GM23338 (cell line): ENCODE measurements at regions not wholly inside any gene's neighbourhood (a gene's known extent, or its start where the extent isn't known, plus 50 kb on each side); places are given as distances from the start of the nearest gene placed in this dataset.

Experiments used
- ATAC-seq: fragments of 200-7000 bp; cut with Tn5 transposase; 3 replicates; pipeline ENCODE4 v1.9.1; 2020
- DNase-seq: peaks from one replicate; pipeline ENCODE4 v3.0.0-alpha.2; 2015; ENCODE audit warnings: low spot score
- H2AFZ ChIP-seq: fragments of 200-600 bp; sonication (generic); 2 replicates; pipeline ENCODE4 v1.8.0; 2016; ENCODE audit warnings: antibody characterized with exemption, mild to moderate bottlenecking, moderate library complexity
- H3F3A ChIP-seq: fragments of 200-600 bp; sonication (generic); replicated peaks from 2 replicates; pipeline ENCODE4 v1.8.0; 2017; ENCODE audit warnings: antibody characterized with exemption, mixed run types, low read depth
- H3K27ac ChIP-seq: fragments of 200-600 bp; sonication (generic); 2 replicates; pipeline ENCODE4 v1.6.1; 2016; ENCODE audit warnings: low read depth
- H3K27me3 ChIP-seq: fragments of 200-600 bp; sonication (generic); 2 replicates; pipeline ENCODE4 v1.8.0; 2016; ENCODE audit warnings: mild to moderate bottlenecking, mixed run types, moderate library complexity; ENCODE audit not compliant: insufficient read depth
- H3K36me3 ChIP-seq: fragments of 200-600 bp; sonication (generic); 2 replicates; pipeline ENCODE4 v1.8.0; 2016; ENCODE audit warnings: mild to moderate bottlenecking; ENCODE audit not compliant: insufficient read depth
- H3K4me1 ChIP-seq: fragments of 200-600 bp; sonication (generic); 2 replicates; pipeline ENCODE4 v1.8.0; 2016; ENCODE audit warnings: mild to moderate bottlenecking, moderate library complexity; ENCODE audit not compliant: insufficient read depth
- H3K4me2 ChIP-seq: fragments of 200-600 bp; sonication (generic); 2 replicates; pipeline ENCODE4 v1.7.1; 2017; ENCODE audit warnings: mixed run types
- H3K4me3 ChIP-seq: fragments of 200-600 bp; sonication (generic); 2 replicates; pipeline ENCODE4 v1.6.1; 2016; ENCODE audit warnings: mixed run types
- H3K79me2 ChIP-seq: fragments of 200-600 bp; sonication (generic); replicated peaks from 2 replicates; pipeline ENCODE4 v1.8.0; 2017; ENCODE audit warnings: mild to moderate bottlenecking; ENCODE audit not compliant: insufficient read depth
- H3K9me2 ChIP-seq: fragments of 200-600 bp; sonication (generic); 2 replicates; pipeline ENCODE4 v1.8.0; 2017; ENCODE audit not compliant: insufficient read depth
- H4K20me1 ChIP-seq: fragments of 200-600 bp; sonication (generic); replicated peaks from 2 replicates; pipeline ENCODE4 v1.8.0; 2017; ENCODE audit warnings: mild to moderate bottlenecking; ENCODE audit not compliant: insufficient read depth
- H3K27ac Mint-ChIP-seq: 2 replicates; pipeline ENCODE4 v1.8.0; 2020; ENCODE audit warnings: inconsistent platforms, mild to moderate bottlenecking, moderate library complexity, mixed read lengths
- H3K27me3 Mint-ChIP-seq: 3 replicates; pipeline ENCODE4 v1.8.0; 2022; ENCODE audit warnings: low read depth, mild to moderate bottlenecking, moderate library complexity, mixed read lengths, inconsistent platforms; ENCODE audit not compliant: insufficient read depth, poor library complexity
- H3K36me3 Mint-ChIP-seq: 3 replicates; pipeline ENCODE4 v1.8.0; 2021; ENCODE audit warnings: low read depth, mild to moderate bottlenecking, inconsistent platforms, moderate library complexity, mixed read lengths
- H3K4me1 Mint-ChIP-seq: 3 replicates; pipeline ENCODE4 v1.8.0; 2020; ENCODE audit warnings: mild to moderate bottlenecking, inconsistent platforms, mixed read lengths
- H3K4me3 Mint-ChIP-seq: 3 replicates; pipeline ENCODE4 v1.8.0; 2021; ENCODE audit warnings: moderate library complexity, mild to moderate bottlenecking, inconsistent platforms, mixed read lengths
- H3K9me3 Mint-ChIP-seq: 3 replicates; pipeline ENCODE4 v1.8.0; 2020; ENCODE audit warnings: moderate library complexity, mild to moderate bottlenecking, inconsistent platforms, mixed read lengths
- ETS1 ChIP-seq: IDR thresholded peaks from 2 replicates; pipeline ENCODE4 v1.6.1; 2016; ENCODE audit warnings: antibody characterized with exemption
- EZH2 ChIP-seq: fragments of 200-600 bp; sonication (generic); IDR thresholded peaks from one replicate; pipeline ENCODE4 v1.8.0; 2017; ENCODE audit warnings: antibody characterized with exemption, mild to moderate bottlenecking, low read depth; ENCODE audit not compliant: unreplicated experiment
- JUNB ChIP-seq: IDR thresholded peaks from one replicate; pipeline ENCODE4 v1.6.1; 2016; ENCODE audit warnings: antibody characterized with exemption; ENCODE audit not compliant: unreplicated experiment
- POLR2AphosphoS5 ChIP-seq: IDR thresholded peaks from 2 replicates; pipeline ENCODE4 v1.6.1; 2016; ENCODE audit warnings: antibody characterized with exemption, low read depth
- STAT1 ChIP-seq: IDR thresholded peaks from one replicate; pipeline ENCODE4 v1.6.1; 2016; ENCODE audit warnings: antibody characterized with exemption; ENCODE audit not compliant: unreplicated experiment
- TF ChIP-seq, protein P1 (sequence below), 2 experiments: fragments of 200-600 bp in 1 of 2; sonication (generic) in 1 of 2; conservative IDR thresholded peaks; 2 replicates each; pipeline versions ENCODE4 v1.5.1 to v1.6.1; 2016 to 2017; ENCODE audit warnings: antibody characterized with exemption in 2 of 2, low read depth in 2 of 2, mild to moderate bottlenecking in 2 of 2, moderate library complexity in 1 of 2
- TF ChIP-seq, protein P2 (sequence below): IDR thresholded peaks from one replicate; pipeline ENCODE4 v1.6.1; 2018; ENCODE audit warnings: antibody characterized with exemption; ENCODE audit not compliant: unreplicated experiment
- TF ChIP-seq, protein P3 (sequence below): fragments of 250-450 bp; sonication (Bioruptor Pico); IDR thresholded peaks from 2 replicates; pipeline ENCODE4 v1.5.0; 2020; ENCODE audit warnings: mild to moderate bottlenecking, moderate library complexity

- Histone ChIP-seq H3K36me3 (no peaks in the 10 kb centered on the region), H3K4me1 (no peaks in the 10 kb centered on the region), H3K4me2 (no peak overlapping the region), H3F3A (no peaks in the 10 kb centered on the region), H3K27ac (no peak overlapping the region), H3K9me2 (no peaks in the 10 kb centered on the region; the same call in 1 of the 2 replicates), H3K4me3 (no peak overlapping the region), H4K20me1 (no peaks in the 10 kb centered on the region), H3K79me2 (no peaks in the 10 kb centered on the region), H2AFZ (no peak overlapping the region), H3K27me3 (no peaks in the 10 kb centered on the region)
- no peaks in the 10 kb centered on the region for H3K27me3 Mint-ChIP-seq
- peaks cover 18% of the 10 kb centered on the region for H3K9me3 Mint-ChIP-seq
- H3K4me1 Mint-ChIP-seq: no peaks in the 10 kb centered on the region
- H3K36me3 Mint-ChIP-seq: peaks cover 14% of the 10 kb centered on the region; the same call in 2 of the 3 replicates
- H3K27ac Mint-ChIP-seq: no peak overlapping the region
- TF ChIP-seq, protein P1, sequence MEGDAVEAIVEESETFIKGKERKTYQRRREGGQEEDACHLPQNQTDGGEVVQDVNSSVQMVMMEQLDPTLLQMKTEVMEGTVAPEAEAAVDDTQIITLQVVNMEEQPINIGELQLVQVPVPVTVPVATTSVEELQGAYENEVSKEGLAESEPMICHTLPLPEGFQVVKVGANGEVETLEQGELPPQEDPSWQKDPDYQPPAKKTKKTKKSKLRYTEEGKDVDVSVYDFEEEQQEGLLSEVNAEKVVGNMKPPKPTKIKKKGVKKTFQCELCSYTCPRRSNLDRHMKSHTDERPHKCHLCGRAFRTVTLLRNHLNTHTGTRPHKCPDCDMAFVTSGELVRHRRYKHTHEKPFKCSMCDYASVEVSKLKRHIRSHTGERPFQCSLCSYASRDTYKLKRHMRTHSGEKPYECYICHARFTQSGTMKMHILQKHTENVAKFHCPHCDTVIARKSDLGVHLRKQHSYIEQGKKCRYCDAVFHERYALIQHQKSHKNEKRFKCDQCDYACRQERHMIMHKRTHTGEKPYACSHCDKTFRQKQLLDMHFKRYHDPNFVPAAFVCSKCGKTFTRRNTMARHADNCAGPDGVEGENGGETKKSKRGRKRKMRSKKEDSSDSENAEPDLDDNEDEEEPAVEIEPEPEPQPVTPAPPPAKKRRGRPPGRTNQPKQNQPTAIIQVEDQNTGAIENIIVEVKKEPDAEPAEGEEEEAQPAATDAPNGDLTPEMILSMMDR (conservative IDR thresholded peaks at IDR 0.05; ENCODE audit: low read depth in 2 of 2): no peak
- TF ChIP-seq ETS1: no peak
- TF ChIP-seq, protein P2, sequence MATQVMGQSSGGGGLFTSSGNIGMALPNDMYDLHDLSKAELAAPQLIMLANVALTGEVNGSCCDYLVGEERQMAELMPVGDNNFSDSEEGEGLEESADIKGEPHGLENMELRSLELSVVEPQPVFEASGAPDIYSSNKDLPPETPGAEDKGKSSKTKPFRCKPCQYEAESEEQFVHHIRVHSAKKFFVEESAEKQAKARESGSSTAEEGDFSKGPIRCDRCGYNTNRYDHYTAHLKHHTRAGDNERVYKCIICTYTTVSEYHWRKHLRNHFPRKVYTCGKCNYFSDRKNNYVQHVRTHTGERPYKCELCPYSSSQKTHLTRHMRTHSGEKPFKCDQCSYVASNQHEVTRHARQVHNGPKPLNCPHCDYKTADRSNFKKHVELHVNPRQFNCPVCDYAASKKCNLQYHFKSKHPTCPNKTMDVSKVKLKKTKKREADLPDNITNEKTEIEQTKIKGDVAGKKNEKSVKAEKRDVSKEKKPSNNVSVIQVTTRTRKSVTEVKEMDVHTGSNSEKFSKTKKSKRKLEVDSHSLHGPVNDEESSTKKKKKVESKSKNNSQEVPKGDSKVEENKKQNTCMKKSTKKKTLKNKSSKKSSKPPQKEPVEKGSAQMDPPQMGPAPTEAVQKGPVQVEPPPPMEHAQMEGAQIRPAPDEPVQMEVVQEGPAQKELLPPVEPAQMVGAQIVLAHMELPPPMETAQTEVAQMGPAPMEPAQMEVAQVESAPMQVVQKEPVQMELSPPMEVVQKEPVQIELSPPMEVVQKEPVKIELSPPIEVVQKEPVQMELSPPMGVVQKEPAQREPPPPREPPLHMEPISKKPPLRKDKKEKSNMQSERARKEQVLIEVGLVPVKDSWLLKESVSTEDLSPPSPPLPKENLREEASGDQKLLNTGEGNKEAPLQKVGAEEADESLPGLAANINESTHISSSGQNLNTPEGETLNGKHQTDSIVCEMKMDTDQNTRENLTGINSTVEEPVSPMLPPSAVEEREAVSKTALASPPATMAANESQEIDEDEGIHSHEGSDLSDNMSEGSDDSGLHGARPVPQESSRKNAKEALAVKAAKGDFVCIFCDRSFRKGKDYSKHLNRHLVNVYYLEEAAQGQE: no peak
- no peak for TF ChIP-seq EZH2
- TF ChIP-seq, protein P3, sequence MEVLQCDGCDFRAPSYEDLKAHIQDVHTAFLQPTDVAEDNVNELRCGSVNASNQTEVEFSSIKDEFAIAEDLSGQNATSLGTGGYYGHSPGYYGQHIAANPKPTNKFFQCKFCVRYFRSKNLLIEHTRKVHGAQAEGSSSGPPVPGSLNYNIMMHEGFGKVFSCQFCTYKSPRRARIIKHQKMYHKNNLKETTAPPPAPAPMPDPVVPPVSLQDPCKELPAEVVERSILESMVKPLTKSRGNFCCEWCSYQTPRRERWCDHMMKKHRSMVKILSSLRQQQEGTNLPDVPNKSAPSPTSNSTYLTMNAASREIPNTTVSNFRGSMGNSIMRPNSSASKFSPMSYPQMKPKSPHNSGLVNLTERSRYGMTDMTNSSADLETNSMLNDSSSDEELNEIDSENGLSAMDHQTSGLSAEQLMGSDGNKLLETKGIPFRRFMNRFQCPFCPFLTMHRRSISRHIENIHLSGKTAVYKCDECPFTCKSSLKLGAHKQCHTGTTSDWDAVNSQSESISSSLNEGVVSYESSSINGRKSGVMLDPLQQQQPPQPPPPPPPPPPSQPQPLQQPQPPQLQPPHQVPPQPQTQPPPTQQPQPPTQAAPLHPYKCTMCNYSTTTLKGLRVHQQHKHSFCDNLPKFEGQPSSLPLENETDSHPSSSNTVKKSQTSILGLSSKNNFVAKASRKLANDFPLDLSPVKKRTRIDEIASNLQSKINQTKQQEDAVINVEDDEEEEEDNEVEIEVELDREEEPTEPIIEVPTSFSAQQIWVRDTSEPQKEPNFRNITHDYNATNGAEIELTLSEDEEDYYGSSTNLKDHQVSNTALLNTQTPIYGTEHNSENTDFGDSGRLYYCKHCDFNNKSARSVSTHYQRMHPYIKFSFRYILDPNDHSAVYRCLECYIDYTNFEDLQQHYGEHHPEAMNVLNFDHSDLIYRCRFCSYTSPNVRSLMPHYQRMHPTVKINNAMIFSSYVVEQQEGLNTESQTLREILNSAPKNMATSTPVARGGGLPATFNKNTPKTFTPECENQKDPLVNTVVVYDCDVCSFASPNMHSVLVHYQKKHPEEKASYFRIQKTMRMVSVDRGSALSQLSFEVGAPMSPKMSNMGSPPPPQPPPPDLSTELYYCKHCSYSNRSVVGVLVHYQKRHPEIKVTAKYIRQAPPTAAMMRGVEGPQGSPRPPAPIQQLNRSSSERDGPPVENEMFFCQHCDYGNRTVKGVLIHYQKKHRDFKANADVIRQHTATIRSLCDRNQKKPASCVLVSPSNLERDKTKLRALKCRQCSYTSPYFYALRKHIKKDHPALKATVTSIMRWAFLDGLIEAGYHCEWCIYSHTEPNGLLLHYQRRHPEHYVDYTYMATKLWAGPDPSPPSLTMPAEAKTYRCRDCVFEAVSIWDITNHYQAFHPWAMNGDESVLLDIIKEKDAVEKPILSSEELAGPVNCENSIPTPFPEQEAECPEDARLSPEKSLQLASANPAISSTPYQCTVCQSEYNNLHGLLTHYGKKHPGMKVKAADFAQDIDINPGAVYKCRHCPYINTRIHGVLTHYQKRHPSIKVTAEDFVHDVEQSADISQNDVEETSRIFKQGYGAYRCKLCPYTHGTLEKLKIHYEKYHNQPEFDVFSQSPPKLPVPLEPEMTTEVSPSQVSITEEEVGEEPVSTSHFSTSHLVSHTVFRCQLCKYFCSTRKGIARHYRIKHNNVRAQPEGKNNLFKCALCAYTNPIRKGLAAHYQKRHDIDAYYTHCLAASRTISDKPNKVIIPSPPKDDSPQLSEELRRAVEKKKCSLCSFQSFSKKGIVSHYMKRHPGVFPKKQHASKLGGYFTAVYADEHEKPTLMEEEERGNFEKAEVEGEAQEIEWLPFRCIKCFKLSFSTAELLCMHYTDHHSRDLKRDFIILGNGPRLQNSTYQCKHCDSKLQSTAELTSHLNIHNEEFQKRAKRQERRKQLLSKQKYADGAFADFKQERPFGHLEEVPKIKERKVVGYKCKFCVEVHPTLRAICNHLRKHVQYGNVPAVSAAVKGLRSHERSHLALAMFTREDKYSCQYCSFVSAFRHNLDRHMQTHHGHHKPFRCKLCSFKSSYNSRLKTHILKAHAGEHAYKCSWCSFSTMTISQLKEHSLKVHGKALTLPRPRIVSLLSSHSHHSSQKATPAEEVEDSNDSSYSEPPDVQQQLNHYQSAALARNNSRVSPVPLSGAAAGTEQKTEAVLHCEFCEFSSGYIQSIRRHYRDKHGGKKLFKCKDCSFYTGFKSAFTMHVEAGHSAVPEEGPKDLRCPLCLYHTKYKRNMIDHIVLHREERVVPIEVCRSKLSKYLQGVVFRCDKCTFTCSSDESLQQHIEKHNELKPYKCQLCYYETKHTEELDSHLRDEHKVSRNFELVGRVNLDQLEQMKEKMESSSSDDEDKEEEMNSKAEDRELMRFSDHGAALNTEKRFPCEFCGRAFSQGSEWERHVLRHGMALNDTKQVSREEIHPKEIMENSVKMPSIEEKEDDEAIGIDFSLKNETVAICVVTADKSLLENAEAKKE: no peak
- no peak for TF ChIP-seq POLR2AphosphoS5
- no peak for TF ChIP-seq JUNB
- no peak for TF ChIP-seq STAT1
- ATAC-seq (no peak), DNase-seq (no peak)
- H3K4me3 Mint-ChIP-seq: no peak overlapping the region
Measured at GRCh38 chr6:22848121-22848520, 278.8 kb downstream of the HDGFL1 start.
